GM23248 (cell line): ENCODE measurements at regions not wholly inside any gene's neighbourhood (a gene's known extent, or its start where the extent isn't known, plus 50 kb on each side); places are given as distances from the start of the nearest gene placed in this dataset.

ENCODE experiments used
- DNase-seq: peaks from one replicate; pipeline ENCODE4 v3.0.0-alpha.2; 2015
- H2AFZ ChIP-seq: fragments of 200-600 bp; sonication (generic); 2 replicates; pipeline ENCODE4 v1.6.1; 2016; ENCODE audit warnings: antibody characterized with exemption
- H3F3A ChIP-seq: fragments of 200-600 bp; sonication (generic); 2 replicates; pipeline ENCODE4 v1.6.1; 2016; ENCODE audit warnings: mild to moderate bottlenecking, antibody characterized with exemption, mixed run types; ENCODE audit not compliant: insufficient read depth
- H3K27ac ChIP-seq: fragments of 200-600 bp; sonication (generic); 2 replicates; pipeline ENCODE4 v1.5.1; 2016; ENCODE audit warnings: mild to moderate bottlenecking
- H3K27me3 ChIP-seq: fragments of 200-600 bp; sonication (generic); replicated peaks from 2 replicates; pipeline ENCODE4 v1.6.1; 2016; ENCODE audit warnings: mild to moderate bottlenecking; ENCODE audit not compliant: insufficient read depth
- H3K36me3 ChIP-seq: fragments of 200-600 bp; sonication (generic); 2 replicates; pipeline ENCODE4 v1.6.1; 2016; ENCODE audit warnings: low read depth, mild to moderate bottlenecking
- H3K4me1 ChIP-seq: fragments of 200-600 bp; sonication (generic); 2 replicates; pipeline ENCODE4 v1.6.1; 2016; ENCODE audit warnings: mild to moderate bottlenecking; ENCODE audit not compliant: insufficient read depth
- H3K4me2 ChIP-seq: fragments of 200-600 bp; sonication (generic); one replicate; pipeline ENCODE4 v1.6.1; 2016; ENCODE audit warnings: mild to moderate bottlenecking; ENCODE audit not compliant: unreplicated experiment
- H3K4me3 ChIP-seq: fragments of 200-600 bp; sonication (generic); 2 replicates; pipeline ENCODE4 v1.5.1; 2016; ENCODE audit warnings: mild to moderate bottlenecking
- H3K79me2 ChIP-seq: fragments of 200-600 bp; sonication (generic); 2 replicates; pipeline ENCODE4 v1.6.1; 2016; ENCODE audit warnings: mild to moderate bottlenecking; ENCODE audit not compliant: insufficient read depth
- H3K9ac ChIP-seq: fragments of 200-600 bp; sonication (generic); 2 replicates; pipeline ENCODE4 v1.6.1; 2016; ENCODE audit warnings: mild to moderate bottlenecking
- H3K9me2 ChIP-seq: fragments of 200-600 bp; sonication (generic); 2 replicates; pipeline ENCODE4 v1.6.1; 2016; ENCODE audit warnings: mixed run types, mild to moderate bottlenecking, moderate library complexity; ENCODE audit not compliant: insufficient read depth
- H3K9me3 ChIP-seq: fragments of 200-600 bp; sonication (generic); one replicate; pipeline ENCODE4 v1.6.1; 2017; ENCODE audit warnings: low read depth
- H4K20me1 ChIP-seq: fragments of 200-600 bp; sonication (generic); 2 replicates; pipeline ENCODE4 v1.6.0; 2016; ENCODE audit not compliant: insufficient read depth
- EZH2 ChIP-seq: fragments of 200-600 bp; sonication (generic); IDR thresholded peaks from 2 replicates; pipeline ENCODE4 v1.6.1; 2018; ENCODE audit warnings: antibody characterized with exemption, mild to moderate bottlenecking; ENCODE audit not compliant: insufficient read depth, poor library complexity, severe bottlenecking
- EZH2phosphoT487 ChIP-seq: fragments of 200-600 bp; sonication (generic); IDR thresholded peaks from 2 replicates; pipeline ENCODE4 v1.6.1; 2018; ENCODE audit warnings: antibody characterized with exemption, moderate library complexity, mild to moderate bottlenecking, low read depth; ENCODE audit not compliant: insufficient read depth
- WGBS, 2 experiments: methylation state at CpG; one replicate each; pipeline ENCODE4 v1.1.6; 2015 to 2017; ENCODE audit warnings: low lambda C conversion rate in 2 of 2, low coverage in 1 of 2; ENCODE audit errors: missing lambda C conversion rate in 2 of 2; 5-methylcytosine and 5-hydroxymethylcytosine counted together
- in situ Hi-C: fragments of 300-500 bp; cut with MboI; formaldehyde crosslinking; loops from 2 replicates; pipeline ENCODE4 v1.15.0; 2020

GRCh38 chr7:25855854-25856782 lies 295.9 kb upstream of the NFE2L3 start:
- H2AFZ ChIP-seq: peak overlapping the region; percentile 90
- no peaks in the 10 kb centered on the region for H3K9me3 ChIP-seq
- H3K27ac ChIP-seq: peak overlapping the region; percentile 97
- no peaks in the 10 kb centered on the region for H3K9me2 ChIP-seq
- H3K4me2 ChIP-seq: peak overlapping the region; percentile 100
- no peaks in the 10 kb centered on the region for H3K36me3 ChIP-seq
- H3K4me1 ChIP-seq: peaks cover 40% of the 10 kb centered on the region
- no peak for TF ChIP-seq EZH2
- 0 out of 2 replicates have a peak, but pooled peaks have one; percentile 9 for TF ChIP-seq EZH2phosphoT487
- peak overlapping the region; percentile 85 for H3K4me3 ChIP-seq
- no peaks in the 10 kb centered on the region for H4K20me1 ChIP-seq
- H3K27me3 ChIP-seq: no peaks in the 10 kb centered on the region
- H3K9ac ChIP-seq: peak overlapping the region; percentile 88
- in situ Hi-C loops: loop anchor here (10.0 kb wide), 2 partner anchors 601 to 1319 kb away; partner anchors contain the start of gene HOXA10
- peaks cover 32% of the 10 kb centered on the region for H3F3A ChIP-seq
- peaks cover 6% of the 10 kb centered on the region; the same call in 1 of the 2 replicates for H3K79me2 ChIP-seq
- peak; percentile 74 for DNase-seq
- WGBS, 2 experiments: 1 to 2% methylated on average over 22 of the region's 22 CpGs

- H3K4me2 ChIP-seq: peak overlapping the region; percentile 100
- H2AFZ ChIP-seq: peak overlapping the region; percentile 87
- H3K9ac ChIP-seq: peak overlapping the region; percentile 88
- TF ChIP-seq EZH2phosphoT487: no peak
- no peaks in the 10 kb centered on the region for H4K20me1 ChIP-seq
- H3K36me3 ChIP-seq: no peaks in the 10 kb centered on the region
- peaks cover 40% of the 10 kb centered on the region for H3F3A ChIP-seq
- H3K4me3 ChIP-seq: peak overlapping the region; percentile 85
- peak overlapping the region; percentile 97 for H3K27ac ChIP-seq
- DNase-seq: peak; percentile 83
- peaks cover 33% of the 10 kb centered on the region for H3K4me1 ChIP-seq
- H3K9me2 ChIP-seq: no peaks in the 10 kb centered on the region
- no peaks in the 10 kb centered on the region for H3K27me3 ChIP-seq
- no peaks in the 10 kb centered on the region for H3K9me3 ChIP-seq
- in situ Hi-C loops: loop anchor here (10.0 kb wide), 2 partner anchors 603 to 1317 kb away; partner anchors contain the start of gene HOXA10
- WGBS, 2 experiments: 27 to 30% methylated on average over 21 of the region's 21 CpGs
- peaks cover 6% of the 10 kb centered on the region; the same call in 1 of the 2 replicates for H3K79me2 ChIP-seq
Observed at GRCh38 chr7:25857376-25858067, 294.5 kb upstream of the NFE2L3 start.

GRCh38 chr7:25858200-25858524 lies 293.8 kb upstream of the NFE2L3 start:
- Histone ChIP-seq H3K36me3 (no peaks in the 10 kb centered on the region), H3K27ac (no peak overlapping the region), H3K4me3 (no peak overlapping the region), H3K9me2 (no peaks in the 10 kb centered on the region), H3K27me3 (peaks cover 2% of the 10 kb centered on the region; the same call in 1 of the 2 replicates), H2AFZ (no peak overlapping the region), H3K79me2 (peaks cover 6% of the 10 kb centered on the region; the same call in 1 of the 2 replicates), H4K20me1 (no peaks in the 10 kb centered on the region), H3K4me2 (no peak overlapping the region), H3K4me1 (peaks cover 31% of the 10 kb centered on the region), H3K9me3 (no peaks in the 10 kb centered on the region), H3F3A (peaks cover 37% of the 10 kb centered on the region), H3K9ac (no peak overlapping the region)
- no peak for TF ChIP-seq EZH2phosphoT487
- no peak for TF ChIP-seq EZH2
- DNase-seq: no peak
- in situ Hi-C loops: loop anchor here (10.0 kb wide), 2 partner anchors 603 to 1317 kb away; partner anchors contain the start of gene HOXA10
- WGBS, 2 experiments: 95 to 98% methylated on average over 9 of the region's 9 CpGs

GRCh38 chr7:25858525-25859411 lies 293.2 kb upstream of the NFE2L3 start:
- Histone ChIP-seq H3K9ac (no peak overlapping the region), H3K27me3 (peaks cover 8% of the 10 kb centered on the region), H3K36me3 (no peaks in the 10 kb centered on the region), H3F3A (peaks cover 31% of the 10 kb centered on the region), H3K27ac (no peak overlapping the region), H3K4me3 (no peak overlapping the region), H3K9me2 (no peaks in the 10 kb centered on the region), H3K9me3 (no peaks in the 10 kb centered on the region), H3K4me2 (no peak overlapping the region), H3K4me1 (peaks cover 25% of the 10 kb centered on the region), H3K79me2 (peaks cover 6% of the 10 kb centered on the region; the same call in 1 of the 2 replicates), H4K20me1 (no peaks in the 10 kb centered on the region), H2AFZ (no peak overlapping the region)
- DNase-seq: no peak
- WGBS, 2 experiments: 94% methylated on average over 47 of the region's 47 CpGs
- TF ChIP-seq EZH2phosphoT487 (no peak), EZH2 (no peak)
- in situ Hi-C loops: loop anchor here (10.0 kb wide), 2 partner anchors 604 to 1316 kb away; partner anchors contain the start of gene HOXA10
